ENCODE measurements at regions not wholly inside any gene's neighbourhood (a gene's known extent, or its start where the extent isn't known, plus 50 kb on each side); places are given as distances from the start of the nearest gene placed in this dataset.

- Histone ChIP-seq H3K4me1 (ENCODE audit: control insufficient read depth in 1 of 2, low read depth in 2 of 2) (no peaks in the 10 kb centered on the region), H3K9me3 (no peaks in the 10 kb centered on the region), H3K4me3 (no peak overlapping the region), H3K36me3 (no peaks in the 10 kb centered on the region), H3K27me3 (replicated peaks; ENCODE audit: insufficient read depth) (no peaks in the 10 kb centered on the region), H3K27ac (no peak overlapping the region)
- no peak for TF ChIP-seq CTCF (IDR thresholded peaks at IDR 0.05)
- DNase-seq (ENCODE audit: low spot score) = no peak
- ATAC-seq (ENCODE audit: insufficient number of reproducible peaks, low FRiP score, low read depth) = no peak
Observed at GRCh38 chr13:57988276-57988675, 356.7 kb downstream of the PCDH17 start.

GRCh38 chr13:57991041-57991440 is 359.5 kb downstream of the PCDH17 start:
- Histone ChIP-seq H3K4me1 (ENCODE audit: control insufficient read depth in 1 of 2, low read depth in 2 of 2) (no peaks in the 10 kb centered on the region), H3K27ac (no peak overlapping the region), H3K9me3 (no peaks in the 10 kb centered on the region), H3K27me3 (replicated peaks; ENCODE audit: insufficient read depth) (no peaks in the 10 kb centered on the region), H3K4me3 (no peak overlapping the region), H3K36me3 (no peaks in the 10 kb centered on the region)
- DNase-seq (ENCODE audit: low spot score) (no peak), ATAC-seq (ENCODE audit: insufficient number of reproducible peaks, low FRiP score, low read depth) (no peak)
- no peak for TF ChIP-seq CTCF (IDR thresholded peaks at IDR 0.05)

- DNase-seq (ENCODE audit: low spot score) (no peak), ATAC-seq (ENCODE audit: insufficient number of reproducible peaks, low FRiP score, low read depth) (no peak)
- Histone ChIP-seq H3K36me3 (no peaks in the 10 kb centered on the region), H3K27me3 (replicated peaks; ENCODE audit: insufficient read depth) (no peaks in the 10 kb centered on the region), H3K27ac (no peak overlapping the region), H3K4me1 (ENCODE audit: control insufficient read depth in 1 of 2, low read depth in 2 of 2) (no peaks in the 10 kb centered on the region), H3K4me3 (no peak overlapping the region), H3K9me3 (no peaks in the 10 kb centered on the region)
- TF ChIP-seq CTCF (IDR thresholded peaks at IDR 0.05) = no peak
Observed at GRCh38 chr13:57992416-57992815, 360.9 kb downstream of the PCDH17 start.

- H3K27ac ChIP-seq = no peak overlapping the region
- DNase-seq (ENCODE audit: low spot score) = no peak
- H3K9me3 ChIP-seq = no peaks in the 10 kb centered on the region
- H3K27me3 ChIP-seq (replicated peaks; ENCODE audit: insufficient read depth) = no peaks in the 10 kb centered on the region
- no peak overlapping the region for H3K4me3 ChIP-seq
- no peaks in the 10 kb centered on the region for H3K4me1 ChIP-seq (ENCODE audit: control insufficient read depth in 1 of 2, low read depth in 2 of 2)
- H3K36me3 ChIP-seq = no peaks in the 10 kb centered on the region
- TF ChIP-seq CTCF (IDR thresholded peaks at IDR 0.05) = no peak
- ATAC-seq (ENCODE audit: insufficient number of reproducible peaks, low FRiP score, low read depth) = no peak
Observed at GRCh38 chr13:57996717-57997116, 365.2 kb downstream of the PCDH17 start.

- H3K4me3 ChIP-seq = no peak overlapping the region
- ATAC-seq (ENCODE audit: insufficient number of reproducible peaks, low FRiP score, low read depth) = no peak
- TF ChIP-seq CTCF (IDR thresholded peaks at IDR 0.05) = no peak
Observed at GRCh38 chr13:58004751-58005150, 373.2 kb downstream of the PCDH17 start.

More at GRCh38 chr13:58004751-58005150, 373.2 kb downstream of the PCDH17 start:
- Histone ChIP-seq H3K27me3 (replicated peaks; ENCODE audit: insufficient read depth) (no peaks in the 10 kb centered on the region), H3K4me1 (ENCODE audit: control insufficient read depth in 1 of 2, low read depth in 2 of 2) (no peaks in the 10 kb centered on the region), H3K9me3 (no peaks in the 10 kb centered on the region), H3K27ac (no peak overlapping the region), H3K36me3 (no peaks in the 10 kb centered on the region)
- DNase-seq (ENCODE audit: low spot score) = no peak

Data from thoracic aorta (tissue), 2 donors.